ENCODE measurements at regions not wholly inside any gene's neighbourhood (a gene's known extent, or its start where the extent isn't known, plus 50 kb on each side); places are given as distances from the start of the nearest gene placed in this dataset.

DNA sequence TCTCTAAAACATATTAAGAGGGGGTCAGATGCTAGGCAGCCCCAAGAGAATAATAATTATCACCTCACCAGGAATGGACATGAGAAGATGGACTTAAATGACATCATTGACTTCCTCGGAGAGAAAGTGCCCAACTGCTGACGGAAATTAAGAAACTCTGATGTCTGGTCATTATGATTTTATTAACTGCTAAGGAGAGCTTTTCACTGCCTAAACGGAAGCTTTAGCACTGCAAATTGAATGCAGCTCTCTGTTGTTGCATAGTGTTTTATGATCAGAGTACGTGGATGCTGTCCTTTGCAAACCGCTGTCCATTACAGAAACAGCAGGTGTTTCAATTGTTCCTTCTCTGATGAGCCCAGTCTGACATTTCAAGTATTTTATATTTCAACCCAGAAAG, 89.4 kb upstream of the GALNT17 start:
- ChIA-PET POLR2A (no interaction called here), CTCF (no interaction called here)
- DNase-seq (ENCODE audit: low read depth, low spot score) = no peak
- TF ChIP-seq, protein P1, sequence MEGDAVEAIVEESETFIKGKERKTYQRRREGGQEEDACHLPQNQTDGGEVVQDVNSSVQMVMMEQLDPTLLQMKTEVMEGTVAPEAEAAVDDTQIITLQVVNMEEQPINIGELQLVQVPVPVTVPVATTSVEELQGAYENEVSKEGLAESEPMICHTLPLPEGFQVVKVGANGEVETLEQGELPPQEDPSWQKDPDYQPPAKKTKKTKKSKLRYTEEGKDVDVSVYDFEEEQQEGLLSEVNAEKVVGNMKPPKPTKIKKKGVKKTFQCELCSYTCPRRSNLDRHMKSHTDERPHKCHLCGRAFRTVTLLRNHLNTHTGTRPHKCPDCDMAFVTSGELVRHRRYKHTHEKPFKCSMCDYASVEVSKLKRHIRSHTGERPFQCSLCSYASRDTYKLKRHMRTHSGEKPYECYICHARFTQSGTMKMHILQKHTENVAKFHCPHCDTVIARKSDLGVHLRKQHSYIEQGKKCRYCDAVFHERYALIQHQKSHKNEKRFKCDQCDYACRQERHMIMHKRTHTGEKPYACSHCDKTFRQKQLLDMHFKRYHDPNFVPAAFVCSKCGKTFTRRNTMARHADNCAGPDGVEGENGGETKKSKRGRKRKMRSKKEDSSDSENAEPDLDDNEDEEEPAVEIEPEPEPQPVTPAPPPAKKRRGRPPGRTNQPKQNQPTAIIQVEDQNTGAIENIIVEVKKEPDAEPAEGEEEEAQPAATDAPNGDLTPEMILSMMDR (IDR thresholded peaks at IDR 0.05; ENCODE audit: insufficient read depth, low read length, missing control alignments) = no peak
- H3K4me3 ChIP-seq (ENCODE audit: low read depth, low read length) = no peak overlapping the region

DNA sequence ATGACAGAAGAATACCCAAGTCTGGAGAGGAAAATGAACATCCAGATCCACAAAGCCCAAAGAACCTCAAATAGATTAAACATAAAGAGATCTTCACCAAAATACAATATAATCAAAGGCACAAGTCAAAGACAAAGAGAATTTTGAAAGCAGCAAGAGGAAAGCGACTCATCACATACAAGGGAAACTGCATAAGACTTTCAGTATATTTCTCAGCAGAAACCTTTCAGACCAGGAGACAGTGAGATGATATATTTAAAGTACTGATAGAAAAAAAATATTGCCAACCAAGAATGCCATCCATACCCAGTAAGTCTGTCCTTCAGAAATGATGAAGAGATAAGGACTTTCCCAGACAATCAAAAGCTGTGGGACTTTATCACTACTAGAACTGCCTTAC, 81.5 kb upstream of the GALNT17 start:
- ChIA-PET CTCF (no interaction called here), POLR2A (no interaction called here)
- DNase-seq (ENCODE audit: low read depth, low spot score) = no peak
- TF ChIP-seq, protein P1 (IDR thresholded peaks at IDR 0.05; ENCODE audit: insufficient read depth, low read length, missing control alignments) = no peak
- H3K4me3 ChIP-seq (ENCODE audit: low read depth, low read length) = no peak overlapping the region

DNA sequence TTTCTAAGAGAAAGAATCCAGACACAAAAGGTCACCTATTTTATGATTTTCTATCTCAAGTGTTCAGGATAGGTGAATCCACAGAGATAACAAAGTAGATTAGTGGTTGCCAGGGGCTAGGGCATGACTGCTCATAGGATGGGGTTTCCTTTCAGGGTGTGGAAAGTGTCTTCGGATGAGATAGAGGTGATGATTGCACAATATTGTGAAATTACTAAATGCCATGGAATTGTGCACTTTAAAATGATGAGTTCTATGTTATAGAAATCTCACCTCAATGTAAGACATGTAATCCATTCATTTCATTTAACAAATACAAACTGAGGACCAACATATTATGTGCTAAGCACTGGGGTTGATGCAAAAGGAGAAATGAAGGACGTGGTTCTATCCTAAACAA, 76.4 kb upstream of the GALNT17 start:
- TF ChIP-seq, protein P1 (IDR thresholded peaks at IDR 0.05; ENCODE audit: insufficient read depth, low read length, missing control alignments) = no peak
- POLR2A ChIA-PET = no interaction called here
- no peak overlapping the region for H3K4me3 ChIP-seq (ENCODE audit: low read depth, low read length)
- DNase-seq (ENCODE audit: low read depth, low spot score) = no peak
- CTCF ChIA-PET = no interaction called here

DNA sequence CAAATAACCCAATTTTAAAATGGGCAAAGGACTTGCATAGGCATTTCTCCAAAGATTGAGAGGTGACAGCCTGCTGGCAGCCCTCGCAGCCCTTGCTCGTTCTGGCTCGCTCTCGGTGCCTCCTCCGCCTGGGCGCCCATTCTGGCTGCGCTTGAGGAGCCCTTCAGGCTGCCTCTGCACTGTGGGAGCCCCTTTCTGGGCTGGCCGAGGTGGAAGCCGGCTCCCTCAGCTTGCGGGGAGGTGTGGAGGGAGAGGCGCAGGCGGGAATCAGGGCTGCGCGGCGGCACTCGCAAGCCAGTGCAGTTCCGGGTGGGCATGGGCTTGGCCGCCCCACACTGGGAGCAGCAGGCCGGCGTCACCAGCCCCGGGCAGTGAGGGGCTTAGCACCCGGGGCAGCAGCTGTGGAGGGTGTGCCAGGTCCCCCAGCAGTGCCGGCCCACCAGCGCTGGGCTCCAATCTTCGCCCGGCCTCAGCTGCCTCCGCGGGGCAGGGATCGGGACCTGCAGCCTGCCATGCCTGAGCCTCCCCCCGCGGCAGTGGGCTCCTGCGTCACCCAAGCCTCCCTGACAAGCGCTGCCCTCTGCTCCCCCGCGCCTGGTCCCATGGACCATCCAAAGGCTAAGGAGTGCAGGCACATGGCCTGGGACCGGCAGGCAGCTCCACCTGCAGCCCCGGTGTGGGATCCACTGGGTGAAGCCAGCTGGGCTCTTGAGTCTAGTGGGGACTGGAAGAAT, 54.0 kb upstream of the GALNT17 start:
- no peak for DNase-seq (ENCODE audit: low read depth, low spot score)
- TF ChIP-seq, protein P1 (IDR thresholded peaks at IDR 0.05; ENCODE audit: insufficient read depth, low read length, missing control alignments) = no peak
- POLR2A ChIA-PET = no interaction called here
- no peak overlapping the region for H3K4me3 ChIP-seq (ENCODE audit: low read depth, low read length)
- CTCF ChIA-PET = no interaction called here
